ENCODE measurements at regions not wholly inside any gene's neighbourhood (a gene's known extent, or its start where the extent isn't known, plus 50 kb on each side); places are given as distances from the start of the nearest gene placed in this dataset.

- POLR2A ChIA-PET (ENCODE audit: low non-redundant PET): no interaction called here
- H3K27me3 ChIP-seq (replicated peaks; ENCODE audit: insufficient read depth, low read depth, low read length, poor library complexity): no peaks in the 10 kb centered on the region
- CTCF ChIA-PET: no interaction called here
- intact Hi-C loops (cut with micrococcal nuclease; ENCODE audit: unreplicated experiment): no loop called here
- H3K36me3 ChIP-seq (ENCODE audit: insufficient read depth, low read length, poor library complexity, severe bottlenecking): no peaks in the 10 kb centered on the region
- no peaks in the 10 kb centered on the region for H3K9me3 ChIP-seq (ENCODE audit: low read depth, low read length, poor library complexity, severe bottlenecking)
- no peaks in the 10 kb centered on the region for H3K4me1 ChIP-seq (ENCODE audit: insufficient read depth, low read length, poor library complexity, severe bottlenecking)
- no peak for DNase-seq (ENCODE audit: low spot score)
- no peak overlapping the region for H3K27ac ChIP-seq (ENCODE audit: low read depth, low read length, poor library complexity, severe bottlenecking)
- TF ChIP-seq CTCF (conservative IDR thresholded peaks at IDR 0.05; ENCODE audit: low read depth, low read length) (no peak), EZH2 (IDR thresholded peaks at IDR 0.05; ENCODE audit: borderline replicate concordance, low read depth, low read length, poor library complexity, severe bottlenecking) (no peak)
- no peak overlapping the region for H3K4me3 ChIP-seq (ENCODE audit: low read depth, low read length, poor library complexity, severe bottlenecking)
- BruUV-seq (replicated peaks): no TSS peak
Observed at GRCh38 chr2:240210198-240210965, 69.9 kb upstream of the OTOS start.

GRCh38 chr2:240211096-240211495, 70.6 kb upstream of the OTOS start:
- POLR2A ChIA-PET (ENCODE audit: low non-redundant PET): no interaction called here
- TF ChIP-seq EZH2 (IDR thresholded peaks at IDR 0.05; ENCODE audit: borderline replicate concordance, low read depth, low read length, poor library complexity, severe bottlenecking): no peak
- no peak for TF ChIP-seq CTCF (conservative IDR thresholded peaks at IDR 0.05; ENCODE audit: low read depth, low read length)
- no TSS peak for BruUV-seq (replicated peaks)
- intact Hi-C loops (cut with micrococcal nuclease; ENCODE audit: unreplicated experiment): no loop called here
- Histone ChIP-seq H3K36me3 (ENCODE audit: insufficient read depth, low read length, poor library complexity, severe bottlenecking) (no peaks in the 10 kb centered on the region), H3K4me1 (ENCODE audit: insufficient read depth, low read length, poor library complexity, severe bottlenecking) (no peaks in the 10 kb centered on the region), H3K27me3 (replicated peaks; ENCODE audit: insufficient read depth, low read depth, low read length, poor library complexity) (no peaks in the 10 kb centered on the region), H3K9me3 (ENCODE audit: low read depth, low read length, poor library complexity, severe bottlenecking) (no peaks in the 10 kb centered on the region), H3K27ac (ENCODE audit: low read depth, low read length, poor library complexity, severe bottlenecking) (no peak overlapping the region), H3K4me3 (ENCODE audit: low read depth, low read length, poor library complexity, severe bottlenecking) (no peak overlapping the region)
- CTCF ChIA-PET: no interaction called here
- no peak for DNase-seq (ENCODE audit: low spot score)

- H3K36me3 ChIP-seq (ENCODE audit: insufficient read depth, low read length, poor library complexity, severe bottlenecking): no peaks in the 10 kb centered on the region
- H3K27ac ChIP-seq (ENCODE audit: low read depth, low read length, poor library complexity, severe bottlenecking): no peak overlapping the region
- POLR2A ChIA-PET (ENCODE audit: low non-redundant PET): no interaction called here
- no peaks in the 10 kb centered on the region for H3K27me3 ChIP-seq (replicated peaks; ENCODE audit: insufficient read depth, low read depth, low read length, poor library complexity)
- H3K4me1 ChIP-seq (ENCODE audit: insufficient read depth, low read length, poor library complexity, severe bottlenecking): no peaks in the 10 kb centered on the region
- H3K9me3 ChIP-seq (ENCODE audit: low read depth, low read length, poor library complexity, severe bottlenecking): no peaks in the 10 kb centered on the region
- no peak for TF ChIP-seq EZH2 (IDR thresholded peaks at IDR 0.05; ENCODE audit: borderline replicate concordance, low read depth, low read length, poor library complexity, severe bottlenecking)
- TF ChIP-seq CTCF (conservative IDR thresholded peaks at IDR 0.05; ENCODE audit: low read depth, low read length): no peak
- DNase-seq (ENCODE audit: low spot score): no peak
- intact Hi-C loops (cut with micrococcal nuclease; ENCODE audit: unreplicated experiment): no loop called here
- CTCF ChIA-PET: no interaction called here
- BruUV-seq (replicated peaks): no TSS peak
- no peak overlapping the region for H3K4me3 ChIP-seq (ENCODE audit: low read depth, low read length, poor library complexity, severe bottlenecking)
Observed at GRCh38 chr2:240211598-240212424, 71.4 kb upstream of the OTOS start.

All from A673 (cell line).